HCT116 (cell line): ENCODE measurements at regions not wholly inside any gene's neighbourhood (a gene's known extent, or its start where the extent isn't known, plus 50 kb on each side); places are given as distances from the start of the nearest gene placed in this dataset.

Experiments
- CEBPB ChIP-seq: IDR thresholded peaks from 2 replicates; pipeline ENCODE4 v1.6.1; 2012; ENCODE audit warnings: low read depth
- EZH2 ChIP-seq: fragments of 200-600 bp; sonication (generic); IDR thresholded peaks from 2 replicates; pipeline ENCODE4 v1.6.1; 2017; ENCODE audit warnings: antibody characterized with exemption, mixed run types
- EZH2phosphoT487 ChIP-seq: fragments of 200-600 bp; IDR thresholded peaks from 2 replicates; pipeline ENCODE4 v1.6.1; 2018; ENCODE audit warnings: antibody characterized with exemption, borderline replicate concordance
- POLR2A ChIP-seq: IDR thresholded peaks from 2 replicates; pipeline ENCODE4 v1.7.0; 2011; ENCODE audit warnings: borderline replicate concordance; ENCODE audit not compliant: insufficient read depth, insufficient read length; ENCODE audit errors: extremely low read depth
- POLR2AphosphoS5 ChIP-seq: IDR thresholded peaks from 2 replicates; pipeline ENCODE4 v1.6.1; 2011; ENCODE audit warnings: mild to moderate bottlenecking, low read depth, low read length, moderate library complexity
- SIN3A ChIP-seq: IDR thresholded peaks from 2 replicates; pipeline ENCODE4 v1.6.1; 2012; ENCODE audit warnings: low read depth
- SP1 ChIP-seq: IDR thresholded peaks from 2 replicates; pipeline ENCODE4 v1.6.1; 2012; ENCODE audit warnings: low read depth
- SRF ChIP-seq: IDR thresholded peaks from 2 replicates; pipeline ENCODE4 v1.6.1; 2012; ENCODE audit warnings: low read depth
- ZFX ChIP-seq: fragments of 450-650 bp; IDR thresholded peaks from 2 replicates; pipeline ENCODE4 v1.6.1; 2017
- ZNF274 ChIP-seq: fragments of 200-500 bp; sonication (Bioruptor generic); IDR thresholded peaks from 2 replicates; pipeline ENCODE4 v1.6.1; 2014; ENCODE audit warnings: mild to moderate bottlenecking, low read depth, low read length, inconsistent platforms
- TF ChIP-seq, protein P1 (sequence below), 3 experiments: fragments of 200-600 bp in 1 of 3; sonication (generic) in 1 of 3; IDR thresholded peaks in 2 of 3; conservative IDR thresholded peaks in 1 of 3; 2 replicates each; pipeline ENCODE4 v1.5.1; 2012 to 2017; ENCODE audit warnings: low read depth in 2 of 3, low read length in 2 of 3, antibody characterized with exemption in 1 of 3, borderline replicate concordance in 1 of 3, control low read depth in 1 of 3, mild to moderate bottlenecking in 1 of 3, mixed read lengths in 1 of 3, mixed run types in 1 of 3, moderate library complexity in 1 of 3; ENCODE audit not compliant: insufficient read depth in 1 of 3
- TF ChIP-seq, protein P2 (sequence below): IDR thresholded peaks from 2 replicates; pipeline ENCODE4 v1.6.1; 2012; ENCODE audit warnings: low read depth
- TF ChIP-seq, protein P3 (sequence below): IDR thresholded peaks from 2 replicates; pipeline ENCODE4 v1.6.1; 2012

DNA sequence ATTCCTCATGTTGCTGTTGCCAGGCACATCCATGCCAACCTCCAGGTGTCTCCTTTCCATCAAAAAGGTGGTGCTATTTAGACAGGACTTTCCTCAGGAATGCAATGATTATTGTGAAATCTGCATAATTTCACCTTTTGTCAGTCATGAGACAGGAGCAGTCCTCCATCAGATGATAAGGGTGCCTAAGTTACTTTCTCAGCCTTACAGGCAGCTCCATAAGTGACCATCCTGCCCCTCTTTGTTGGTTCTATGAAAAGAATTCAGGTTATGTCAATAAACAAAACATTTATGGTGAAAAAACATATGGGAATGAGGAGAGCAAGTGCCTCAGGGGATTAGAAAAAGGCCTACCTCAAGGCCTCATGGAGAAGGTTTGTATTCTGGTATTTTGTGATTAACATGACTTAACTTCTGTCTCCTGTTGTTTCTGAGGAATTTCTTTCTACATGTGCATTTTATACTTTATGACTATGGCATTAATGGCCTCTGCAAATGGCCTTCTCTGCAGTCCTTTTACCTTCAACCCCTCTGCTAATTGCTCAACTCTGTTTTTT lies 110.3 kb upstream of the DIAPH3 start:
- TF ChIP-seq POLR2A (no peak), ZNF274 (no peak), SRF (no peak), ZFX (no peak), CEBPB (no peak), POLR2AphosphoS5 (no peak), SP1 (no peak), EZH2 (no peak), SIN3A (no peak), EZH2phosphoT487 (no peak)
- TF ChIP-seq, protein P1, sequence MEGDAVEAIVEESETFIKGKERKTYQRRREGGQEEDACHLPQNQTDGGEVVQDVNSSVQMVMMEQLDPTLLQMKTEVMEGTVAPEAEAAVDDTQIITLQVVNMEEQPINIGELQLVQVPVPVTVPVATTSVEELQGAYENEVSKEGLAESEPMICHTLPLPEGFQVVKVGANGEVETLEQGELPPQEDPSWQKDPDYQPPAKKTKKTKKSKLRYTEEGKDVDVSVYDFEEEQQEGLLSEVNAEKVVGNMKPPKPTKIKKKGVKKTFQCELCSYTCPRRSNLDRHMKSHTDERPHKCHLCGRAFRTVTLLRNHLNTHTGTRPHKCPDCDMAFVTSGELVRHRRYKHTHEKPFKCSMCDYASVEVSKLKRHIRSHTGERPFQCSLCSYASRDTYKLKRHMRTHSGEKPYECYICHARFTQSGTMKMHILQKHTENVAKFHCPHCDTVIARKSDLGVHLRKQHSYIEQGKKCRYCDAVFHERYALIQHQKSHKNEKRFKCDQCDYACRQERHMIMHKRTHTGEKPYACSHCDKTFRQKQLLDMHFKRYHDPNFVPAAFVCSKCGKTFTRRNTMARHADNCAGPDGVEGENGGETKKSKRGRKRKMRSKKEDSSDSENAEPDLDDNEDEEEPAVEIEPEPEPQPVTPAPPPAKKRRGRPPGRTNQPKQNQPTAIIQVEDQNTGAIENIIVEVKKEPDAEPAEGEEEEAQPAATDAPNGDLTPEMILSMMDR (IDR thresholded peaks at IDR 0.05 in 2 of 3, conservative IDR thresholded peaks at IDR 0.05 in 1 of 3; ENCODE audit: borderline replicate concordance in 1 of 3, insufficient read depth in 1 of 3, low read depth in 2 of 3, low read length in 2 of 3): no peak
- TF ChIP-seq, protein P2, sequence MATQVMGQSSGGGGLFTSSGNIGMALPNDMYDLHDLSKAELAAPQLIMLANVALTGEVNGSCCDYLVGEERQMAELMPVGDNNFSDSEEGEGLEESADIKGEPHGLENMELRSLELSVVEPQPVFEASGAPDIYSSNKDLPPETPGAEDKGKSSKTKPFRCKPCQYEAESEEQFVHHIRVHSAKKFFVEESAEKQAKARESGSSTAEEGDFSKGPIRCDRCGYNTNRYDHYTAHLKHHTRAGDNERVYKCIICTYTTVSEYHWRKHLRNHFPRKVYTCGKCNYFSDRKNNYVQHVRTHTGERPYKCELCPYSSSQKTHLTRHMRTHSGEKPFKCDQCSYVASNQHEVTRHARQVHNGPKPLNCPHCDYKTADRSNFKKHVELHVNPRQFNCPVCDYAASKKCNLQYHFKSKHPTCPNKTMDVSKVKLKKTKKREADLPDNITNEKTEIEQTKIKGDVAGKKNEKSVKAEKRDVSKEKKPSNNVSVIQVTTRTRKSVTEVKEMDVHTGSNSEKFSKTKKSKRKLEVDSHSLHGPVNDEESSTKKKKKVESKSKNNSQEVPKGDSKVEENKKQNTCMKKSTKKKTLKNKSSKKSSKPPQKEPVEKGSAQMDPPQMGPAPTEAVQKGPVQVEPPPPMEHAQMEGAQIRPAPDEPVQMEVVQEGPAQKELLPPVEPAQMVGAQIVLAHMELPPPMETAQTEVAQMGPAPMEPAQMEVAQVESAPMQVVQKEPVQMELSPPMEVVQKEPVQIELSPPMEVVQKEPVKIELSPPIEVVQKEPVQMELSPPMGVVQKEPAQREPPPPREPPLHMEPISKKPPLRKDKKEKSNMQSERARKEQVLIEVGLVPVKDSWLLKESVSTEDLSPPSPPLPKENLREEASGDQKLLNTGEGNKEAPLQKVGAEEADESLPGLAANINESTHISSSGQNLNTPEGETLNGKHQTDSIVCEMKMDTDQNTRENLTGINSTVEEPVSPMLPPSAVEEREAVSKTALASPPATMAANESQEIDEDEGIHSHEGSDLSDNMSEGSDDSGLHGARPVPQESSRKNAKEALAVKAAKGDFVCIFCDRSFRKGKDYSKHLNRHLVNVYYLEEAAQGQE: no peak
- TF ChIP-seq, protein P3, sequence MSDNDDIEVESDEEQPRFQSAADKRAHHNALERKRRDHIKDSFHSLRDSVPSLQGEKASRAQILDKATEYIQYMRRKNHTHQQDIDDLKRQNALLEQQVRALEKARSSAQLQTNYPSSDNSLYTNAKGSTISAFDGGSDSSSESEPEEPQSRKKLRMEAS: no peak
